ENCODE measurements at regions not wholly inside any gene's neighbourhood (a gene's known extent, or its start where the extent isn't known, plus 50 kb on each side); places are given as distances from the start of the nearest gene placed in this dataset.

GRCh38 chr3:24668039-24668438 lies 173.4 kb upstream of the THRB start:
- no peaks in the 10 kb centered on the region for H3K4me1 Mint-ChIP-seq
- 86 to 96% methylated on average over 2 to 3 of the region's 3 CpGs for WGBS, 2 experiments (ENCODE audit: insufficient coverage in 1 of 2, insufficient read length in 1 of 2)
- DNase-seq, result no peak
- Histone ChIP-seq H3K4me3 (ENCODE audit: low read length) (no peak overlapping the region), H3K9me3 (ENCODE audit: control insufficient read depth, low read length) (no peaks in the 10 kb centered on the region), H3K36me3 (ENCODE audit: control insufficient read depth, insufficient read depth, low read length) (no peaks in the 10 kb centered on the region), H3K4me1 (ENCODE audit: control insufficient read depth, insufficient read depth, low read length) (no peaks in the 10 kb centered on the region), H3K27me3 (ENCODE audit: control insufficient read depth, insufficient read depth, low read length, poor library complexity, severe bottlenecking) (no peaks in the 10 kb centered on the region), H3K27ac (ENCODE audit: low read depth, low read length) (no peak overlapping the region), H3K9ac (ENCODE audit: extremely low read depth, low read length, poor library complexity, severe bottlenecking) (no peak overlapping the region)
- no peaks in the 10 kb centered on the region for H3K9me3 Mint-ChIP-seq
- no peaks in the 10 kb centered on the region for H3K27me3 Mint-ChIP-seq (ENCODE audit: insufficient read depth)
- H3K36me3 Mint-ChIP-seq (ENCODE audit: low read depth), result no peaks in the 10 kb centered on the region
- H3K27ac Mint-ChIP-seq, result no peak overlapping the region
- no peak for TF ChIP-seq CTCF (conservative IDR thresholded peaks at IDR 0.05)
- H3K4me3 Mint-ChIP-seq, result no peak overlapping the region

- 83 to 87% methylated on average over 2 to 3 of the region's 3 CpGs for WGBS, 2 experiments (ENCODE audit: insufficient coverage in 1 of 2, insufficient read length in 1 of 2)
- Mint-ChIP-seq H3K4me1 (no peaks in the 10 kb centered on the region), H3K36me3 (ENCODE audit: low read depth) (no peaks in the 10 kb centered on the region), H3K27ac (no peak overlapping the region), H3K4me3 (no peak overlapping the region), H3K9me3 (no peaks in the 10 kb centered on the region), H3K27me3 (ENCODE audit: insufficient read depth) (no peaks in the 10 kb centered on the region)
- H3K4me3 ChIP-seq (ENCODE audit: low read length), result no peak overlapping the region
- DNase-seq, result no peak
- H3K4me1 ChIP-seq (ENCODE audit: control insufficient read depth, insufficient read depth, low read length), result no peaks in the 10 kb centered on the region
- no peaks in the 10 kb centered on the region for H3K36me3 ChIP-seq (ENCODE audit: control insufficient read depth, insufficient read depth, low read length)
- no peaks in the 10 kb centered on the region for H3K27me3 ChIP-seq (ENCODE audit: control insufficient read depth, insufficient read depth, low read length, poor library complexity, severe bottlenecking)
- H3K27ac ChIP-seq (ENCODE audit: low read depth, low read length), result no peak overlapping the region
- no peaks in the 10 kb centered on the region for H3K9me3 ChIP-seq (ENCODE audit: control insufficient read depth, low read length)
- TF ChIP-seq CTCF (conservative IDR thresholded peaks at IDR 0.05), result no peak
- no peak overlapping the region for H3K9ac ChIP-seq (ENCODE audit: extremely low read depth, low read length, poor library complexity, severe bottlenecking)
These were observed 176.2 kb upstream of the THRB start for GRCh38 chr3:24670871-24671270.

- Histone ChIP-seq H3K27ac (ENCODE audit: low read depth, low read length) (no peak overlapping the region), H3K27me3 (ENCODE audit: control insufficient read depth, insufficient read depth, low read length, poor library complexity, severe bottlenecking) (no peaks in the 10 kb centered on the region), H3K9ac (ENCODE audit: extremely low read depth, low read length, poor library complexity, severe bottlenecking) (no peak overlapping the region), H3K4me1 (ENCODE audit: control insufficient read depth, insufficient read depth, low read length) (no peaks in the 10 kb centered on the region), H3K4me3 (ENCODE audit: low read length) (no peak overlapping the region), H3K9me3 (ENCODE audit: control insufficient read depth, low read length) (no peaks in the 10 kb centered on the region), H3K36me3 (ENCODE audit: control insufficient read depth, insufficient read depth, low read length) (no peaks in the 10 kb centered on the region)
- H3K27ac Mint-ChIP-seq, result no peak overlapping the region
- H3K4me3 Mint-ChIP-seq, result no peak overlapping the region
- no peak for TF ChIP-seq CTCF (conservative IDR thresholded peaks at IDR 0.05)
- WGBS, 2 experiments (ENCODE audit: insufficient coverage in 1 of 2, insufficient read length in 1 of 2), result 86 to 100% methylated on average over 1 of the region's 1 CpG
- no peak for DNase-seq
- peaks cover 4% of the 10 kb centered on the region for H3K27me3 Mint-ChIP-seq (ENCODE audit: insufficient read depth)
- H3K36me3 Mint-ChIP-seq (ENCODE audit: low read depth), result no peaks in the 10 kb centered on the region
- no peaks in the 10 kb centered on the region for H3K4me1 Mint-ChIP-seq
- H3K9me3 Mint-ChIP-seq, result no peaks in the 10 kb centered on the region
These were observed 178.9 kb upstream of the THRB start for GRCh38 chr3:24673596-24673995.

Measured in endodermal cell (in vitro differentiated cells).